Fibroblast of lung (primary cell): ENCODE measurements at regions not wholly inside any gene's neighbourhood (a gene's known extent, or its start where the extent isn't known, plus 50 kb on each side); places are given as distances from the start of the nearest gene placed in this dataset.

Experiments
- DNase-seq, 2 donors: peaks; one replicate each; pipeline versions ENCODE4 v3.0.0 to v3.0.0-alpha.2; 2010; ENCODE audit warnings: low read depth in 2 of 2
- H2AFZ ChIP-seq: 2 replicates; pipeline ENCODE4 v1.5.1; 2012; ENCODE audit warnings: low read length, control low read depth, inconsistent platforms
- H3K27ac ChIP-seq: 2 replicates; pipeline ENCODE4 v1.5.1; 2011; ENCODE audit warnings: low read length, control low read depth; ENCODE audit not compliant: insufficient read depth
- H3K27me3 ChIP-seq: 2 replicates; pipeline ENCODE4 v1.5.1; 2011; ENCODE audit warnings: mild to moderate bottlenecking, low read length; ENCODE audit not compliant: control insufficient read depth, insufficient read depth
- H3K36me3 ChIP-seq: 2 replicates; pipeline ENCODE4 v1.5.1; 2011; ENCODE audit warnings: low read length; ENCODE audit not compliant: control insufficient read depth, insufficient read depth
- H3K4me1 ChIP-seq: 2 replicates; pipeline ENCODE4 v1.5.1; 2011; ENCODE audit warnings: low read length; ENCODE audit not compliant: control insufficient read depth, insufficient read depth; ENCODE audit errors: extremely low read depth
- H3K4me2 ChIP-seq: 2 replicates; pipeline ENCODE4 v1.5.1; 2011; ENCODE audit warnings: low read length, control low read depth; ENCODE audit not compliant: insufficient read depth; ENCODE audit errors: extremely low read depth
- H3K4me3 ChIP-seq, 4 experiments: fragments of 200-600 bp in 1 of 4; sonication (generic) in 1 of 4; replicated peaks in 1 of 4; 2 replicates each; pipeline ENCODE4 v1.5.1; 2011 to 2016; ENCODE audit warnings: low read length in 4 of 4, low read depth in 3 of 4, mild to moderate bottlenecking in 3 of 4, control low read depth in 2 of 4, inconsistent platforms in 1 of 4, mixed read lengths in 1 of 4; ENCODE audit not compliant: insufficient read depth in 1 of 4; ENCODE audit errors: control extremely low read depth in 1 of 4
- H3K79me2 ChIP-seq: 2 replicates; pipeline ENCODE4 v1.5.1; 2012; ENCODE audit warnings: mild to moderate bottlenecking, low read length, inconsistent platforms; ENCODE audit not compliant: control insufficient read depth, insufficient read depth
- H3K9ac ChIP-seq: 2 replicates; pipeline ENCODE4 v1.5.1; 2011; ENCODE audit warnings: mild to moderate bottlenecking, low read length, control low read depth; ENCODE audit not compliant: insufficient read depth
- H3K9me3 ChIP-seq: 2 replicates; pipeline ENCODE4 v1.5.1; 2012; ENCODE audit warnings: low read depth, low read length; ENCODE audit not compliant: control insufficient read depth, insufficient read depth
- H4K20me1 ChIP-seq: 2 replicates; pipeline ENCODE4 v1.5.1; 2011; ENCODE audit warnings: low read length; ENCODE audit not compliant: control insufficient read depth, insufficient read depth; ENCODE audit errors: extremely low read depth
- CTCF ChIP-seq, 2 donors: IDR thresholded peaks in 1 of 2; conservative IDR thresholded peaks in 1 of 2; 1 replicate in 1 of 2; 2 replicates in 1 of 2; pipeline ENCODE4 v1.5.1; 2011 to 2012; ENCODE audit warnings: low read length in 2 of 2, control low read depth in 1 of 2, inconsistent platforms in 1 of 2, low read depth in 1 of 2, mild to moderate bottlenecking in 1 of 2
- EZH2 ChIP-seq: IDR thresholded peaks from 2 replicates; pipeline ENCODE4 v1.5.1; 2012; ENCODE audit warnings: low read length, control low read depth, mild to moderate bottlenecking; ENCODE audit errors: missing control alignments

GRCh38 chr3:11717768-11718636 lies 74.3 kb upstream of the VGLL4 start:
- Histone ChIP-seq H3K27ac (peak overlapping the region; percentile 55), H3K9ac (peak overlapping the region; percentile 26), H3K79me2 (peaks cover 14% of the 10 kb centered on the region), H3K36me3 (no peaks in the 10 kb centered on the region), H3K4me1 (peaks cover 6% of the 10 kb centered on the region), H2AFZ (peak overlapping the region; percentile 46), H3K9me3 (no peaks in the 10 kb centered on the region), H3K4me3 (peak overlapping the region; percentile 45 to 81 (median 67)), H3K27me3 (no peaks in the 10 kb centered on the region), H4K20me1 (no peaks in the 10 kb centered on the region), H3K4me2 (peak overlapping the region; percentile 89)
- DNase-seq, result peak; percentile 50 to 59
- TF ChIP-seq CTCF (conservative IDR thresholded peaks at IDR 0.05 in 1 of 2, IDR thresholded peaks at IDR 0.05 in 1 of 2; ENCODE audit: low read depth in 1 of 2, low read length in 2 of 2) (no peak), EZH2 (no peak)

GRCh38 chr3:11717301-11717700 lies 73.6 kb upstream of the VGLL4 start:
- Histone ChIP-seq H4K20me1 (no peaks in the 10 kb centered on the region), H3K4me2 (peak overlapping the region; percentile 89), H2AFZ (no peak overlapping the region), H3K4me1 (peaks cover 6% of the 10 kb centered on the region), H3K27me3 (no peaks in the 10 kb centered on the region), H3K9ac (no peak overlapping the region), H3K36me3 (no peaks in the 10 kb centered on the region), H3K9me3 (no peaks in the 10 kb centered on the region), H3K27ac (peak overlapping the region; percentile 53), H3K79me2 (peaks cover 16% of the 10 kb centered on the region), H3K4me3 (peak overlapping the region in 3 of 4 experiments; percentile 22 to 73 (median 45))
- DNase-seq, result peak; percentile 15 to 38
- TF ChIP-seq CTCF (conservative IDR thresholded peaks at IDR 0.05 in 1 of 2, IDR thresholded peaks at IDR 0.05 in 1 of 2; ENCODE audit: low read depth in 1 of 2, low read length in 2 of 2) (no peak), EZH2 (no peak)

GRCh38 chr3:11716573-11717290 lies 73.0 kb upstream of the VGLL4 start:
- Histone ChIP-seq H3K4me2 (peak overlapping the region; percentile 4), H3K27me3 (no peaks in the 10 kb centered on the region), H3K27ac (peak overlapping the region; percentile 53), H4K20me1 (no peaks in the 10 kb centered on the region), H3K79me2 (peaks cover 16% of the 10 kb centered on the region), H3K4me1 (peaks cover 6% of the 10 kb centered on the region), H3K36me3 (no peaks in the 10 kb centered on the region), H2AFZ (no peak overlapping the region), H3K9me3 (no peaks in the 10 kb centered on the region), H3K4me3 (peak overlapping the region in 2 of 4 experiments; percentile 10 to 73), H3K9ac (no peak overlapping the region)
- TF ChIP-seq CTCF (conservative IDR thresholded peaks at IDR 0.05 in 1 of 2, IDR thresholded peaks at IDR 0.05 in 1 of 2; ENCODE audit: low read depth in 1 of 2, low read length in 2 of 2) (no peak), EZH2 (no peak)
- peak in 1 of 2 donors; percentile 22 for DNase-seq
